Left ventricle myocardium inferior (tissue), 1 donor: ENCODE measurements at regions not wholly inside any gene's neighbourhood (a gene's known extent, or its start where the extent isn't known, plus 50 kb on each side); places are given as distances from the start of the nearest gene placed in this dataset.

Source experiments
- DNase-seq: peaks from one replicate; pipeline ENCODE4 v3.0.0-alpha.2; 2020
- H3K27ac ChIP-seq: fragments of 200-600 bp; replicated peaks from 2 replicates; pipeline ENCODE4 v1.8.0; 2021
- H3K27me3 ChIP-seq: fragments of 200-600 bp; 2 replicates; pipeline ENCODE4 v1.8.0; 2021; ENCODE audit warnings: low read depth
- H3K36me3 ChIP-seq: fragments of 200-600 bp; 2 replicates; pipeline ENCODE4 v1.8.0; 2021
- H3K4me1 ChIP-seq: fragments of 200-600 bp; 2 replicates; pipeline ENCODE4 v1.8.0; 2021
- H3K4me3 ChIP-seq: fragments of 200-600 bp; 2 replicates; pipeline ENCODE4 v1.8.0; 2021; ENCODE audit warnings: mild to moderate bottlenecking, moderate library complexity
- H3K9me3 ChIP-seq: fragments of 200-600 bp; replicated peaks from 2 replicates; pipeline ENCODE4 v1.8.0; 2021
- intact Hi-C: fragments of 100-400 bp; cut with micrococcal nuclease; formaldehyde crosslinking; loops from one replicate; pipeline ENCODE4 v1.11.0; 2022
- TF ChIP-seq, protein P1 (sequence below): fragments of 200-600 bp; IDR thresholded peaks from 2 replicates; pipeline ENCODE4 v1.8.0; 2021; ENCODE audit warnings: antibody characterized with exemption, mild to moderate bottlenecking, borderline replicate concordance
- donor health status: DM: no; HTN: yes; CAD: no; lungs with severe emphysema.

DNA sequence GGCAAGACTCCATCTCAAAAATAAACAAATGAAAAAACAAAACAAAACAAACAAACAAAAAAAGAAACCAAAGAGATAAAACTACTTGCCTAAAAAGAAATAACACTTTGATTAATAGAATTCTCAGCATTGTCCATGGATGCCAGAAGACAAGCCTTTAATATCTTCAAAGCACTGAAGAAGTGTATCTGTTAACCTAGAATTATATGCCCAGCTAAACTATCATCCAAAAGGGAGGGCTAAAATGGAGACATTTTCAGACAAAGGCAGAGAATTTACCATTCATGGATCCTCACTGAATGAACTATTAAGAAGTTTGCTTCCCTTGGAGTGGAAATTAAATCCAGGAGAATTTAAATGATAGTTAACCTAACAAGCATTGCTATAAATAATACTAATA is 130.1 kb upstream of the SEC14L1 start:
- no peaks in the 10 kb centered on the region for H3K36me3 ChIP-seq
- intact Hi-C loops = no loop called here
- no peak overlapping the region for H3K4me3 ChIP-seq
- no peak for DNase-seq
- H3K9me3 ChIP-seq = peaks cover 30% of the 10 kb centered on the region
- TF ChIP-seq, protein P1, sequence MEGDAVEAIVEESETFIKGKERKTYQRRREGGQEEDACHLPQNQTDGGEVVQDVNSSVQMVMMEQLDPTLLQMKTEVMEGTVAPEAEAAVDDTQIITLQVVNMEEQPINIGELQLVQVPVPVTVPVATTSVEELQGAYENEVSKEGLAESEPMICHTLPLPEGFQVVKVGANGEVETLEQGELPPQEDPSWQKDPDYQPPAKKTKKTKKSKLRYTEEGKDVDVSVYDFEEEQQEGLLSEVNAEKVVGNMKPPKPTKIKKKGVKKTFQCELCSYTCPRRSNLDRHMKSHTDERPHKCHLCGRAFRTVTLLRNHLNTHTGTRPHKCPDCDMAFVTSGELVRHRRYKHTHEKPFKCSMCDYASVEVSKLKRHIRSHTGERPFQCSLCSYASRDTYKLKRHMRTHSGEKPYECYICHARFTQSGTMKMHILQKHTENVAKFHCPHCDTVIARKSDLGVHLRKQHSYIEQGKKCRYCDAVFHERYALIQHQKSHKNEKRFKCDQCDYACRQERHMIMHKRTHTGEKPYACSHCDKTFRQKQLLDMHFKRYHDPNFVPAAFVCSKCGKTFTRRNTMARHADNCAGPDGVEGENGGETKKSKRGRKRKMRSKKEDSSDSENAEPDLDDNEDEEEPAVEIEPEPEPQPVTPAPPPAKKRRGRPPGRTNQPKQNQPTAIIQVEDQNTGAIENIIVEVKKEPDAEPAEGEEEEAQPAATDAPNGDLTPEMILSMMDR = no peak
- no peaks in the 10 kb centered on the region for H3K4me1 ChIP-seq
- no peak overlapping the region for H3K27ac ChIP-seq
- peaks cover 60% of the 10 kb centered on the region for H3K27me3 ChIP-seq

DNA sequence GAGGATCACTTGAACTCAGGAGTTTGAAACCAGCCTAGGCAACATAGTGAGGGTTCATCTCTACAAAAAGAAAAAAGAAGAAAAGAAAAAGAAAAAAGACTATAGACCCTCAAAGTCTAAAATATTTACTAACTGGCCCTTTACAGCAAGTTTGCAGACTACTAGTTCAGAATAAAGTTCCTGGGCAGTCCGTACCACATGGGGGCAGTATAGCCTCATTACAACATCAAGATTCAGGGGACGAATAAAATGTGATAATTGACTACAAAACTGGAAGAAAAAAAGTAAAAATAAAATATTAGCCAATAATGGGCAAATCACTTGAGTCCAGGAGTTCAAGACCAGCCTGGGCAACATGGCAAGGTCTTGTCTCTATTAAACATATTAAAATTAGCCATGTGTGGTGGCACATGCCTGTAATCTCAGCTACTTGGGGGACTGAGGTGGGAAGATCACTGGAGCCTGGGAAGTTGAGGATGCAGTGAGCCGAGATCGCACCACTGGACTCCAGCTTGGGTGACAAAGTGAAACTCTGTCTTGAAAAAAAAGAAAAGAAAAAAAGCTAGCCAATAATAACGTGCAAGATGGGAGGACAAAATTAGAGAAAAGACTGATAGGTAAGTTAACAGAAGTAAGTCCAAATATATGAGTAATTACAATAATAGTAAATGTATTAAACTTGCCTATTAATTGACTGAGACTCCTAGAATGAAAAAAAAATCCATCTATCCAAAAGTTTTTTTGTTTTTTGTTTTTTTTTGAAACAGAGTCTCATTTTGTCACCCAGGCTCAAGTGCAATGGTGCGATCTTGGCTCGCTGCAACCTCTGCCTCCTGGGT is 129.4 kb upstream of the SEC14L1 start:
- Histone ChIP-seq H3K9me3 (peaks cover 30% of the 10 kb centered on the region), H3K4me1 (no peaks in the 10 kb centered on the region), H3K27me3 (peaks cover 55% of the 10 kb centered on the region), H3K27ac (no peak overlapping the region), H3K36me3 (no peaks in the 10 kb centered on the region), H3K4me3 (no peak overlapping the region)
- TF ChIP-seq, protein P1 = peak; percentile 58
- no peak for DNase-seq
- intact Hi-C loops = no loop called here

DNA sequence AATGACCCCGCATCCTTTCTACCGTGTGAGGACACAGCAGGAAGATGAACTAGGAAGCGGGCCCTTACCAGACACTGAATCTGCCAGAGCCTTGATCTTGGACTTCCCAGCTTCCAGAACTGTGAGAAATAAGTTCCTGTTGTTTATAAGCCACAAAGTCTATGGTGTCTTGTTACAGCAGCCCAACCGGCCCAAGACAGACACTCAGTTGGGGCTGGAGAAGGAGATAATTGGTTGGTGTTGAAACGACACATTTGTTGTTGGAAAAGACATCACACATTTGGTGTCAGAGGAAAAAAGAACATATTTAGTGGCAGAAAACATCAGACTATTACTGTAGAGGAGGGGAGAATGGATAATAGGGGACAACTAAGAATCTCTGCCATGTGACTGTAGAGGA is 122.3 kb upstream of the SEC14L1 start:
- DNase-seq = no peak
- H3K4me1 ChIP-seq = no peaks in the 10 kb centered on the region
- peaks cover 16% of the 10 kb centered on the region for H3K9me3 ChIP-seq
- TF ChIP-seq, protein P1 = no peak
- H3K27me3 ChIP-seq = peaks cover 18% of the 10 kb centered on the region
- intact Hi-C loops = no loop called here
- H3K36me3 ChIP-seq = no peaks in the 10 kb centered on the region
- no peak overlapping the region for H3K4me3 ChIP-seq
- H3K27ac ChIP-seq = no peak overlapping the region

DNA sequence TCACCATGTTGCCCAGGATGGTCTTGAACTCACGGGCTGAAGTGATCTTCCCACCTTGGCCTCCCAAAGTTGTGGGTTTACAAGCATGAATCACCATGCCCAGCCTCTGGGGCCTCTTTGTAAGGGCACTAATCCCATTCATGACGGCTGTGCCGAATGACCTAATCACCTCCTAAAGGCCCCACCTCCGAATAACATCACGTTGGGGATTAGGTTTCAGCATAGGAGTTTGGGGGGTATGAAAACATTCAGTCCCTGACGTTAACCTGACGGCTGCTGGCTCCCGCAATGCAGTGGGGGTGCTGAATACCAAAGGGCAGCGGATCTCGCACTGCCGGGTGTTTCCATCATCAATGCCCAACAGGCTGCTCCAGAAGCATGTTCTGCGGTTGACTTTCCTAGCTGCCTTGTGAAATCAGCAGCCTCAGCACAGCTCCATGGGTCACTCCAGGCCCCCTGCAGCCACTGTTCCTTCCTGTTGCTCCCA is 120.8 kb upstream of the SEC14L1 start:
- intact Hi-C loops = no loop called here

DNA sequence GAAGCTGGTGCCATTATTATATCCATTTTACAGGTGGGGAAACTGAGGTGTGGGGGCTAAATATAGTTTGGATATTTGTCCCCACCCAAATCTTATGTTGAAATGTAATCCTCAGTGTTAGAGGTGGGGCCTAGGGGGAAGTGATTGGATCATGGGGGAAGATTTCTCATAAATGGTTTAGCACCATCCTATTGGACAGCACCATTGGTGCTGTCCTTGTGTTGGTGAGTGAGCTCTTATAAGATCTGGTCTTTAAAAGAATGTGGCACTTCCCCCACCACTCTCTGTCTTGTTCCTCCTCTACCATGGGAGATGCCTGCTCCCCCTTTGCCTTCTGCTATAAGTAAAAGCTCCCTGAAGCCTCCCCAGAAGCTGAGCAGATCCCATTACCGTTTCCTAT is 119.8 kb upstream of the SEC14L1 start:
- H3K36me3 ChIP-seq = no peaks in the 10 kb centered on the region
- intact Hi-C loops = no loop called here

More for the DNA sequence above, 120.8 kb upstream of the SEC14L1 start:
- peaks cover 29% of the 10 kb centered on the region for H3K27me3 ChIP-seq
- no peaks in the 10 kb centered on the region for H3K36me3 ChIP-seq
- H3K4me1 ChIP-seq = no peaks in the 10 kb centered on the region
- no peak for DNase-seq
- H3K9me3 ChIP-seq = peaks cover 16% of the 10 kb centered on the region
- TF ChIP-seq, protein P1 = no peak
- H3K4me3 ChIP-seq = no peak overlapping the region
- no peak overlapping the region for H3K27ac ChIP-seq

More for the DNA sequence above, 119.8 kb upstream of the SEC14L1 start:
- peaks cover 29% of the 10 kb centered on the region for H3K27me3 ChIP-seq
- no peak overlapping the region for H3K4me3 ChIP-seq
- TF ChIP-seq, protein P1 = no peak
- no peaks in the 10 kb centered on the region for H3K4me1 ChIP-seq
- peaks cover 16% of the 10 kb centered on the region for H3K9me3 ChIP-seq
- no peak overlapping the region for H3K27ac ChIP-seq
- DNase-seq = no peak
